HEK293 (cell line): ENCODE measurements at regions not wholly inside any gene's neighbourhood (a gene's known extent, or its start where the extent isn't known, plus 50 kb on each side); places are given as distances from the start of the nearest gene placed in this dataset.

Source experiments
- GLI2 ChIP-seq: fragments of 450-650 bp; formaldehyde crosslinking; IDR thresholded peaks from 2 replicates; pipeline ENCODE4; 2017; ENCODE audit warnings: missing biosample characterization, missing genetic modification characterization, low read depth, borderline replicate concordance
- TF ChIP-seq, protein P1 (sequence below): fragments of 450-650 bp; formaldehyde crosslinking; IDR thresholded peaks from 2 replicates; pipeline ENCODE4 v1.5.1; 2016; ENCODE audit warnings: missing biosample characterization, missing genetic modification characterization
- TF ChIP-seq, protein P2 (sequence below): fragments of 450-650 bp; formaldehyde crosslinking; IDR thresholded peaks from 2 replicates; pipeline ENCODE4 v1.5.1; 2016; ENCODE audit warnings: missing biosample characterization, missing genetic modification characterization

DNA sequence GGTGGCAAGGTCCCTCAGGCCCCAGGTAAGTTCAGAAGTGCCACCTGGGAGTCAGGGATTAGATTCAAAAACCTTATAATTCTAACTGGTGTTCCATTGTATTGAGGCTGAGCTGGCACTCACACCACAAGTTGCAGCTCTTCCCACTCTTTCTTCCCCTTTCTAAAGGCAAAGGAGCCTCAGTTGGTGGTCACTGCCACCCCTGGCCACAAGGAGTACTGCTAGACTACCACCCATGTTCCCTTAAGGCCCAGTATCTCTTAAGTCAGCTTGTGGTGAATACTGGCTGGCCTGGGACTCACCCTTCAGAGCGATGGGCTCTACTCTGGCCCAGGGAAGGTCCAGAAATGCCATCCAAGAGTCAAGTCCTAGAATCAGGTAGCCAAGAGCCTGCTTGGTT lies 421.1 kb upstream of the KHDRBS2 start:
- TF ChIP-seq, protein P1, sequence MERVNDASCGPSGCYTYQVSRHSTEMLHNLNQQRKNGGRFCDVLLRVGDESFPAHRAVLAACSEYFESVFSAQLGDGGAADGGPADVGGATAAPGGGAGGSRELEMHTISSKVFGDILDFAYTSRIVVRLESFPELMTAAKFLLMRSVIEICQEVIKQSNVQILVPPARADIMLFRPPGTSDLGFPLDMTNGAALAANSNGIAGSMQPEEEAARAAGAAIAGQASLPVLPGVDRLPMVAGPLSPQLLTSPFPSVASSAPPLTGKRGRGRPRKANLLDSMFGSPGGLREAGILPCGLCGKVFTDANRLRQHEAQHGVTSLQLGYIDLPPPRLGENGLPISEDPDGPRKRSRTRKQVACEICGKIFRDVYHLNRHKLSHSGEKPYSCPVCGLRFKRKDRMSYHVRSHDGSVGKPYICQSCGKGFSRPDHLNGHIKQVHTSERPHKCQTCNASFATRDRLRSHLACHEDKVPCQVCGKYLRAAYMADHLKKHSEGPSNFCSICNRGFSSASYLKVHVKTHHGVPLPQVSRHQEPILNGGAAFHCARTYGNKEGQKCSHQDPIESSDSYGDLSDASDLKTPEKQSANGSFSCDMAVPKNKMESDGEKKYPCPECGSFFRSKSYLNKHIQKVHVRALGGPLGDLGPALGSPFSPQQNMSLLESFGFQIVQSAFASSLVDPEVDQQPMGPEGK = no peak
- TF ChIP-seq GLI2 = no peak
- TF ChIP-seq, protein P2, sequence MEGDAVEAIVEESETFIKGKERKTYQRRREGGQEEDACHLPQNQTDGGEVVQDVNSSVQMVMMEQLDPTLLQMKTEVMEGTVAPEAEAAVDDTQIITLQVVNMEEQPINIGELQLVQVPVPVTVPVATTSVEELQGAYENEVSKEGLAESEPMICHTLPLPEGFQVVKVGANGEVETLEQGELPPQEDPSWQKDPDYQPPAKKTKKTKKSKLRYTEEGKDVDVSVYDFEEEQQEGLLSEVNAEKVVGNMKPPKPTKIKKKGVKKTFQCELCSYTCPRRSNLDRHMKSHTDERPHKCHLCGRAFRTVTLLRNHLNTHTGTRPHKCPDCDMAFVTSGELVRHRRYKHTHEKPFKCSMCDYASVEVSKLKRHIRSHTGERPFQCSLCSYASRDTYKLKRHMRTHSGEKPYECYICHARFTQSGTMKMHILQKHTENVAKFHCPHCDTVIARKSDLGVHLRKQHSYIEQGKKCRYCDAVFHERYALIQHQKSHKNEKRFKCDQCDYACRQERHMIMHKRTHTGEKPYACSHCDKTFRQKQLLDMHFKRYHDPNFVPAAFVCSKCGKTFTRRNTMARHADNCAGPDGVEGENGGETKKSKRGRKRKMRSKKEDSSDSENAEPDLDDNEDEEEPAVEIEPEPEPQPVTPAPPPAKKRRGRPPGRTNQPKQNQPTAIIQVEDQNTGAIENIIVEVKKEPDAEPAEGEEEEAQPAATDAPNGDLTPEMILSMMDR (tag by site-specific recombination) = no peak
